Smooth muscle cell (in vitro differentiated cells): ENCODE measurements at regions not wholly inside any gene's neighbourhood (a gene's known extent, or its start where the extent isn't known, plus 50 kb on each side); places are given as distances from the start of the nearest gene placed in this dataset.

ENCODE experiments used
- DNase-seq: peaks from one replicate; lab custom pipeline; 2025; ENCODE audit not compliant: unreplicated experiment; lab: John Stamatoyannopoulos, UW
- H2AFZ ChIP-seq: fragments of 200-600 bp; sonication (generic); 2 replicates; pipeline ENCODE4 v1.6.0; 2016; ENCODE audit warnings: antibody characterized with exemption, low read depth, mild to moderate bottlenecking
- H3F3A ChIP-seq: fragments of 200-600 bp; sonication (generic); 2 replicates; pipeline ENCODE4 v1.6.0; 2017; ENCODE audit warnings: antibody characterized with exemption, low read depth
- H3K27ac ChIP-seq: fragments of 200-600 bp; sonication (generic); 2 replicates; pipeline ENCODE4 v1.5.1; 2016; ENCODE audit warnings: low read depth, mild to moderate bottlenecking
- H3K27me3 ChIP-seq: fragments of 200-600 bp; sonication (generic); 2 replicates; pipeline ENCODE4 v1.6.1; 2016; ENCODE audit warnings: low read depth, mild to moderate bottlenecking
- H3K36me3 ChIP-seq: fragments of 200-600 bp; sonication (generic); 2 replicates; pipeline ENCODE4 v1.5.1; 2016; ENCODE audit warnings: low read depth
- H3K4me1 ChIP-seq: fragments of 200-600 bp; sonication (generic); 2 replicates; pipeline ENCODE4 v1.5.1; 2016; ENCODE audit warnings: low read depth
- H3K4me2 ChIP-seq: fragments of 200-600 bp; sonication (generic); 2 replicates; pipeline ENCODE4 v1.6.0; 2016; ENCODE audit warnings: mild to moderate bottlenecking
- H3K4me3 ChIP-seq: fragments of 200-600 bp; sonication (generic); 2 replicates; pipeline ENCODE4 v1.5.1; 2016; ENCODE audit warnings: mild to moderate bottlenecking
- H3K79me2 ChIP-seq: fragments of 200-600 bp; sonication (generic); 2 replicates; pipeline ENCODE4 v1.6.0; 2016; ENCODE audit warnings: low read depth, mild to moderate bottlenecking
- H3K9ac ChIP-seq: fragments of 200-600 bp; sonication (generic); 2 replicates; pipeline ENCODE4 v1.6.0; 2016; ENCODE audit warnings: low read depth
- H3K9me3 ChIP-seq: fragments of 200-600 bp; sonication (generic); replicated peaks from 2 replicates; pipeline ENCODE4 v1.5.1; 2016; ENCODE audit warnings: low read depth
- H4K20me1 ChIP-seq: fragments of 200-600 bp; sonication (generic); 2 replicates; pipeline ENCODE4 v1.6.0; 2016; ENCODE audit warnings: low read depth
- CTCF ChIP-seq: fragments of 200-600 bp; sonication (generic); IDR thresholded peaks from 2 replicates; pipeline ENCODE4 v1.5.1; 2017; ENCODE audit warnings: borderline replicate concordance, mild to moderate bottlenecking, antibody characterized with exemption; ENCODE audit not compliant: insufficient read depth, poor library complexity, severe bottlenecking
- WGBS: methylation state at CpG from one replicate; pipeline ENCODE4 v1.1.7; 2016; ENCODE audit warnings: low lambda C conversion rate; 5-methylcytosine and 5-hydroxymethylcytosine counted together

GRCh38 chr4:43709443-43709842, 739.2 kb downstream of the KCTD8 start:
- TF ChIP-seq CTCF, result no peak
- H3K4me2 ChIP-seq, result no peak overlapping the region
- no peaks in the 10 kb centered on the region for H3K79me2 ChIP-seq
- H3F3A ChIP-seq, result no peaks in the 10 kb centered on the region
- DNase-seq, result no peak
- H4K20me1 ChIP-seq, result no peaks in the 10 kb centered on the region
- no peaks in the 10 kb centered on the region for H3K9me3 ChIP-seq
- no peaks in the 10 kb centered on the region for H3K27me3 ChIP-seq
- H3K27ac ChIP-seq, result no peak overlapping the region
- no peak overlapping the region for H2AFZ ChIP-seq
- no peaks in the 10 kb centered on the region for H3K36me3 ChIP-seq
- no peak overlapping the region for H3K9ac ChIP-seq
- no peaks in the 10 kb centered on the region for H3K4me1 ChIP-seq
- H3K4me3 ChIP-seq, result no peak overlapping the region

- no peak for TF ChIP-seq CTCF
- 88% methylated on average over 5 of the region's 5 CpGs for WGBS
- Histone ChIP-seq H3K9me3 (no peaks in the 10 kb centered on the region), H3K4me2 (no peak overlapping the region), H3K27ac (no peak overlapping the region), H3K79me2 (no peaks in the 10 kb centered on the region), H4K20me1 (no peaks in the 10 kb centered on the region), H3K36me3 (no peaks in the 10 kb centered on the region), H2AFZ (no peak overlapping the region), H3K27me3 (no peaks in the 10 kb centered on the region), H3F3A (no peaks in the 10 kb centered on the region), H3K9ac (no peak overlapping the region), H3K4me1 (no peaks in the 10 kb centered on the region), H3K4me3 (no peak overlapping the region)
- no peak for DNase-seq
Observed at GRCh38 chr4:43716721-43717395, 731.8 kb downstream of the KCTD8 start.

GRCh38 chr4:43718369-43718768, 730.2 kb downstream of the KCTD8 start:
- H3K27ac ChIP-seq, result no peak overlapping the region
- TF ChIP-seq CTCF, result no peak
- H3K4me3 ChIP-seq, result no peak overlapping the region
- H3K79me2 ChIP-seq, result no peaks in the 10 kb centered on the region
- H4K20me1 ChIP-seq, result no peaks in the 10 kb centered on the region
- no peak overlapping the region for H2AFZ ChIP-seq
- no peaks in the 10 kb centered on the region for H3K27me3 ChIP-seq
- no peak overlapping the region for H3K4me2 ChIP-seq
- H3F3A ChIP-seq, result no peaks in the 10 kb centered on the region
- no peak overlapping the region for H3K9ac ChIP-seq
- no peaks in the 10 kb centered on the region for H3K36me3 ChIP-seq
- no peak for DNase-seq
- H3K9me3 ChIP-seq, result no peaks in the 10 kb centered on the region
- 72% methylated on average over 2 of the region's 2 CpGs for WGBS
- no peaks in the 10 kb centered on the region for H3K4me1 ChIP-seq

GRCh38 chr4:43732829-43733426, 715.7 kb downstream of the KCTD8 start:
- Histone ChIP-seq H3K27ac (no peak overlapping the region), H3K27me3 (no peaks in the 10 kb centered on the region), H3K4me1 (no peaks in the 10 kb centered on the region), H2AFZ (no peak overlapping the region), H3K9ac (no peak overlapping the region), H3K79me2 (no peaks in the 10 kb centered on the region), H3K4me3 (no peak overlapping the region), H3K36me3 (no peaks in the 10 kb centered on the region), H3K9me3 (no peaks in the 10 kb centered on the region), H3K4me2 (no peak overlapping the region), H4K20me1 (no peaks in the 10 kb centered on the region), H3F3A (no peaks in the 10 kb centered on the region)
- WGBS, result 66% methylated on average over 9 of the region's 9 CpGs
- no peak for DNase-seq
- TF ChIP-seq CTCF, result no peak
